HCT116 (cell line): ENCODE measurements at regions not wholly inside any gene's neighbourhood (a gene's known extent, or its start where the extent isn't known, plus 50 kb on each side); places are given as distances from the start of the nearest gene placed in this dataset.

ENCODE experiments used
- ATAC-seq: fragments of 200-7000 bp; cut with Tn5 transposase; 2 replicates; pipeline ENCODE4 v1.9.1; 2020; ENCODE audit warnings: mild to moderate bottlenecking, moderate library complexity
- BruUV-seq: library from RNA; stranded (reverse); fragments of 400-500 nt; replicated peaks from 2 replicates; lab custom pipeline; 2021; lab: Mats Ljungman, UMichigan
- CTCF ChIA-PET: fragments of 300-600 bp; sonication (Branson Sonifier 250); formaldehyde crosslinking; loops from one replicate; lab custom pipeline; 2021; ENCODE audit warnings: antibody characterized with exemption; lab: Charles Lee
- POLR2A ChIA-PET: fragments of 300-600, 350-600 bp; sonication (Branson Sonifier 250); formaldehyde crosslinking; loops from one replicate; lab custom pipeline; 2021; ENCODE audit warnings: antibody characterized with exemption; lab: Charles Lee
- RAD21 ChIA-PET, 2 experiments: fragments of 300-600 bp; sonication (Branson Sonifier 250); formaldehyde crosslinking; loops; one replicate each; lab custom pipeline; 2023; ENCODE audit warnings: low total read pairs in 2 of 2; ENCODE audit not compliant: uncharacterized antibody in 2 of 2, unreplicated experiment in 2 of 2, low non-redundant PET in 1 of 2; lab: Charles Lee
- DNase-seq: peaks from one replicate; pipeline ENCODE4 v3.0.0-alpha.2; 2010; ENCODE audit warnings: low read depth, low spot score
- H2AFZ ChIP-seq: fragments of 200-600 bp; shearing (Covaris generic), sonication (generic); 2 replicates; pipeline ENCODE4 v1.6.1; 2017; ENCODE audit warnings: low read depth, mixed run types, mixed read lengths, antibody characterized with exemption, low read length; ENCODE audit not compliant: poor library complexity, severe bottlenecking
- H3K27ac ChIP-seq: 2 replicates; pipeline ENCODE4 v1.5.1; 2012; ENCODE audit warnings: low read depth, low read length
- H3K27me3 ChIP-seq: fragments of 200-600 bp; sonication (generic); 2 replicates; pipeline ENCODE4 v1.6.1; 2016; ENCODE audit warnings: mixed run types, low read length, mixed read lengths; ENCODE audit not compliant: insufficient read depth
- H3K36me3 ChIP-seq, 2 experiments: fragments of 200-500 bp in 1 of 2; fragments of 200-600 bp in 1 of 2; sonication (Bioruptor generic) in 1 of 2; sonication (generic) in 1 of 2; 2 replicates each; pipeline versions ENCODE4 v1.5.1 to v1.6.1; 2014 to 2016; ENCODE audit warnings: low read length in 2 of 2, inconsistent platforms in 1 of 2, mixed read lengths in 1 of 2, mixed run types in 1 of 2; ENCODE audit not compliant: insufficient read depth in 2 of 2, control insufficient read depth in 1 of 2
- H3K4me1 ChIP-seq, 2 experiments: fragments of 200-600 bp in 1 of 2; sonication (generic) in 1 of 2; 2 replicates each; pipeline versions ENCODE4 v1.5.1 to v1.6.1; 2012 to 2017; ENCODE audit warnings: low read length in 2 of 2, inconsistent platforms in 1 of 2, mild to moderate bottlenecking in 1 of 2, mixed read lengths in 1 of 2, mixed run types in 1 of 2, moderate library complexity in 1 of 2; ENCODE audit not compliant: insufficient read depth in 2 of 2, control insufficient read depth in 1 of 2
- H3K4me2 ChIP-seq: fragments of 200-600 bp; sonication (generic); 2 replicates; pipeline ENCODE4 v1.6.1; 2017; ENCODE audit warnings: mixed run types, low read length, mixed read lengths
- H3K4me3 ChIP-seq, 2 experiments: fragments of 200-600 bp in 1 of 2; sonication (generic) in 1 of 2; replicated peaks in 1 of 2; 2 replicates each; pipeline ENCODE4 v1.5.1; 2011 to 2016; ENCODE audit warnings: low read length in 2 of 2, control low read depth in 1 of 2, low read depth in 1 of 2, mild to moderate bottlenecking in 1 of 2, mixed read lengths in 1 of 2, mixed run types in 1 of 2
- H3K79me2 ChIP-seq: fragments of 200-600 bp; sonication (generic); 2 replicates; pipeline ENCODE4 v1.6.1; 2017; ENCODE audit warnings: mild to moderate bottlenecking, mixed run types, low read length, moderate library complexity, mixed read lengths; ENCODE audit not compliant: insufficient read depth
- H3K9ac ChIP-seq: fragments of 200-600 bp; sonication (generic); 2 replicates; pipeline ENCODE4 v1.6.1; 2016; ENCODE audit warnings: low read length, mixed read lengths
- H3K9me2 ChIP-seq: fragments of 200-600 bp; sonication (generic), shearing (Covaris generic); 2 replicates; pipeline ENCODE4 v1.6.1; 2017; ENCODE audit warnings: mixed run types, mild to moderate bottlenecking, moderate library complexity; ENCODE audit not compliant: insufficient read depth
- H3K9me3 ChIP-seq, 2 experiments: fragments of 200-500 bp in 1 of 2; fragments of 200-600 bp in 1 of 2; sonication (Bioruptor generic) in 1 of 2; sonication (generic) in 1 of 2; 2 replicates each; pipeline ENCODE4 v1.6.1; 2014 to 2017; ENCODE audit warnings: low read length in 2 of 2, mixed read lengths in 2 of 2, inconsistent platforms in 1 of 2, low read depth in 1 of 2, mild to moderate bottlenecking in 1 of 2, mixed run types in 1 of 2, moderate library complexity in 1 of 2; ENCODE audit not compliant: control insufficient read depth in 1 of 2, insufficient read depth in 1 of 2
- H4K20me1 ChIP-seq: fragments of 200-600 bp; sonication (generic), shearing (Covaris generic); 2 replicates; pipeline ENCODE4 v1.6.1; 2017; ENCODE audit warnings: mixed run types, mild to moderate bottlenecking, moderate library complexity; ENCODE audit not compliant: insufficient read depth
- ATF3 ChIP-seq: IDR thresholded peaks from 2 replicates; pipeline ENCODE4 v1.6.1; 2012
- CBX3 ChIP-seq: IDR thresholded peaks from 2 replicates; pipeline ENCODE4 v1.6.1; 2012; ENCODE audit warnings: low read depth
- EGR1 ChIP-seq: IDR thresholded peaks from 2 replicates; pipeline ENCODE4 v1.6.1; 2012; ENCODE audit warnings: low read depth
- ELF1 ChIP-seq: IDR thresholded peaks from 2 replicates; pipeline ENCODE4 v1.6.1; 2012; ENCODE audit warnings: low read depth, borderline replicate concordance
- FOSL1 ChIP-seq: IDR thresholded peaks from 2 replicates; pipeline ENCODE4 v1.6.1; 2012; ENCODE audit warnings: low read depth
- JUND ChIP-seq: IDR thresholded peaks from 2 replicates; pipeline ENCODE4 v1.6.1; 2012
- MAX ChIP-seq: IDR thresholded peaks from 2 replicates; pipeline ENCODE4 v1.6.1; 2012
- POLR2A ChIP-seq: IDR thresholded peaks from 2 replicates; pipeline ENCODE4 v1.7.0; 2011; ENCODE audit warnings: borderline replicate concordance; ENCODE audit not compliant: insufficient read depth, insufficient read length; ENCODE audit errors: extremely low read depth
- RAD21 ChIP-seq: IDR thresholded peaks from 2 replicates; pipeline ENCODE4 v1.6.1; 2012; ENCODE audit warnings: low read depth, mild to moderate bottlenecking
- SIN3A ChIP-seq: IDR thresholded peaks from 2 replicates; pipeline ENCODE4 v1.6.1; 2012; ENCODE audit warnings: low read depth
- SP1 ChIP-seq: IDR thresholded peaks from 2 replicates; pipeline ENCODE4 v1.6.1; 2012; ENCODE audit warnings: low read depth
- TCF7L2 ChIP-seq: IDR thresholded peaks from 2 replicates; pipeline ENCODE4 v1.7.0; 2011; ENCODE audit warnings: borderline replicate concordance, inconsistent platforms; ENCODE audit not compliant: insufficient read depth, insufficient read length; ENCODE audit errors: extremely low read depth
- ZBTB33 ChIP-seq: IDR thresholded peaks from 2 replicates; pipeline ENCODE4 v1.6.1; 2011; ENCODE audit warnings: mild to moderate bottlenecking, low read length, moderate library complexity; ENCODE audit not compliant: insufficient replicate concordance; ENCODE audit errors: extremely low read depth
- ZFX ChIP-seq: fragments of 450-650 bp; IDR thresholded peaks from 2 replicates; pipeline ENCODE4 v1.6.1; 2017
- ZNF274 ChIP-seq: fragments of 200-500 bp; sonication (Bioruptor generic); IDR thresholded peaks from 2 replicates; pipeline ENCODE4 v1.6.1; 2014; ENCODE audit warnings: mild to moderate bottlenecking, low read depth, low read length, inconsistent platforms
- intact Hi-C: fragments of 100-400 bp; cut with micrococcal nuclease; formaldehyde crosslinking; loops from 2 replicates; pipeline ENCODE4 v1.10.0; 2022

GRCh38 chr14:30084811-30085210 is 157.2 kb upstream of the PRKD1 start (continued):
- TF ChIP-seq ZBTB33 (no peak), RAD21 (no peak), ATF3 (no peak), ELF1 (no peak), CBX3 (no peak), ZNF274 (no peak), JUND (no peak), MAX (no peak), FOSL1 (no peak), EGR1 (no peak), ZFX (no peak), TCF7L2 (no peak), POLR2A (no peak)

- H3K9me2 ChIP-seq = no peaks in the 10 kb centered on the region
- DNase-seq = no peak
- no peak overlapping the region for H3K4me3 ChIP-seq
- intact Hi-C loops = no loop called here
- H4K20me1 ChIP-seq = no peaks in the 10 kb centered on the region
- ChIA-PET POLR2A (no interaction called here), CTCF (no interaction called here), RAD21 (no interaction called here)
- no peak overlapping the region for H2AFZ ChIP-seq
- H3K9me3 ChIP-seq = peaks cover 11 to 18% of the 10 kb centered on the region in 2 experiments; a peak in 2 of 4 replicates
- H3K4me1 ChIP-seq = no peaks in the 10 kb centered on the region
- ATAC-seq = no peak
- no TSS peak for BruUV-seq
- no peaks in the 10 kb centered on the region for H3K27me3 ChIP-seq
- H3K79me2 ChIP-seq = no peaks in the 10 kb centered on the region
- H3K4me2 ChIP-seq = no peak overlapping the region
- TF ChIP-seq SIN3A = no peak
- no peak for TF ChIP-seq SP1
- no peaks in the 10 kb centered on the region for H3K36me3 ChIP-seq
- no peak overlapping the region for H3K9ac ChIP-seq
- no peak overlapping the region for H3K27ac ChIP-seq
Observed at GRCh38 chr14:30085943-30086342, 158.3 kb upstream of the PRKD1 start.
